Activated CD4-positive, alpha-beta T cell treated with anti-CD3 and anti-CD28 coated beads for 36 hours (primary cell): ENCODE measurements at regions not wholly inside any gene's neighbourhood (a gene's known extent, or its start where the extent isn't known, plus 50 kb on each side); places are given as distances from the start of the nearest gene placed in this dataset.

Experiments
- ATAC-seq: fragments of 200-7000 bp; cut with Tn5 transposase; one replicate; pipeline ENCODE4 v1.10.0; 2021; ENCODE audit warnings: mild to moderate bottlenecking, moderate library complexity
- CTCF ChIA-PET: fragments of 350-600 bp; sonication (Branson Sonifier 250); formaldehyde crosslinking; loops from one replicate; lab custom pipeline; 2021; ENCODE audit warnings: antibody characterized with exemption; lab: Charles Lee
- POLR2A ChIA-PET: fragments of 350-600 bp; sonication (Branson Sonifier 250); formaldehyde crosslinking; loops from one replicate; lab custom pipeline; 2021; ENCODE audit warnings: antibody characterized with exemption, inconsistent platforms; lab: Charles Lee
- DNase-seq: peaks from one replicate; pipeline ENCODE4 v3.0.0-alpha.2; 2020
- H3K27ac Mint-ChIP-seq: one replicate; pipeline ENCODE4 v1.8.0; 2021; ENCODE audit warnings: mixed read lengths
- H3K27me3 Mint-ChIP-seq: one replicate; pipeline ENCODE4 v1.8.0; 2021; ENCODE audit warnings: mixed read lengths
- H3K36me3 Mint-ChIP-seq: one replicate; pipeline ENCODE4 v1.8.0; 2021; ENCODE audit warnings: low read depth, mixed read lengths
- H3K4me1 Mint-ChIP-seq: one replicate; pipeline ENCODE4 v1.8.0; 2021; ENCODE audit warnings: mixed read lengths
- H3K4me3 Mint-ChIP-seq: one replicate; pipeline ENCODE4 v1.8.0; 2021; ENCODE audit warnings: mild to moderate bottlenecking, moderate library complexity, mixed read lengths
- H3K9me3 Mint-ChIP-seq: one replicate; pipeline ENCODE4 v1.8.0; 2021; ENCODE audit warnings: low read depth, mixed read lengths
- intact Hi-C, 2 experiments: fragments of 100-400 bp; cut with DNase I in 1 of 2; cut with micrococcal nuclease in 1 of 2; formaldehyde crosslinking; loops; one replicate each; pipeline versions ENCODE4 v1.14.2 to v1.15.1; 2022 to 2024; cut with DNase I, micrococcal nuclease

DNA sequence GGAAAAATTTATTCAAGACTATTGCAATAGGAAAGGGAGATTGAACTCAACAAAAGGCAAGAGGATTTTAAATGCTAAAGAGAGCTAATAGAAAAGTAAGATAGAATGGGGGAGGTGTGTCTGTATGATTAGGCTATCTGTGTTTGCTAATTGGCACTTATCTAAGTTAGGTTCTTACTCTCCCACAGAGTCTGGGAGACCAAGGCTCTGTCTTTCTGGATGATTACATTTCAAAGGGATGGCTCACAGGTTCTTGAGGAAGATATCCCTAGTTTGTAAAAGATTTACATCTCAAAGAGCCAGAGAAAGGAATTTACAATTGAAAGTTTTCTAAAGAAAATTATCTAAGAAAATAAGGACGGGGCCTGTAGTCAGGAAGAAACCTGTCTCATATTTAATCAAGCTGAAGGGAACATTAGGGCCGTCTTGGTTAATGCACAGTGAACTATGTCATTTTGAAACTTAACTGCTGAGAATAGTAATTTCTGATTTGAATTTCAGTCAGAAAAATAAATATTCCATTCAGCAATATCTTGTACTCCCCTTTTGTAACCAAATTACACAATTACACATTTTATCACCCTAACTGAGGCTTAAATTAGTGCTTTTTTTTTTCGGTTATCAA, 75.8 kb downstream of the MAGEB10 start:
- Mint-ChIP-seq H3K4me1 (no peaks in the 10 kb centered on the region), H3K4me3 (no peak overlapping the region), H3K27ac (no peak overlapping the region), H3K9me3 (no peaks in the 10 kb centered on the region), H3K36me3 (no peaks in the 10 kb centered on the region), H3K27me3 (no peaks in the 10 kb centered on the region)
- intact Hi-C loops: no loop called here
- POLR2A ChIA-PET: no interaction called here
- ATAC-seq: no peak
- DNase-seq: no peak
- CTCF ChIA-PET: no interaction called here

DNA sequence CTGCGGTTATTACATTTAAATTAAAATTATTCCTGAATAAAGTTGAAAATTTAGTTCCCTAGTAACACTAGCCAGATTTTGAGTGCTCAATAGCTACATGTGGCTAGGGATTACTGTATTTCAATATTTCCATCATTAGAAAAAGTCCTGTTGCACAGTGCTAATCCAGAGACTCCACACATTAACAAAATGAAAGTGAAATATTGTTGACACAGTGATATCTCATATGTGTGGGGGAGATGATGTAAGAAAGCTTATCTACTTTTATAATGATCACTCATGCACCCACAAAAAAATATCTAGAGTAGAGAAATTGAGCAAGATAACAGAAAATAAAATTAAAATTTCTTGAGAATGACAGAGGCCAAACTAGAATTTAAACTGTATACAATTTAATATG, 74.9 kb downstream of the MAGEB10 start:
- Mint-ChIP-seq H3K36me3 (no peaks in the 10 kb centered on the region), H3K27ac (no peak overlapping the region), H3K9me3 (no peaks in the 10 kb centered on the region), H3K4me3 (no peak overlapping the region), H3K27me3 (no peaks in the 10 kb centered on the region), H3K4me1 (no peaks in the 10 kb centered on the region)
- ChIA-PET POLR2A (no interaction called here), CTCF (no interaction called here)
- DNase-seq (no peak), ATAC-seq (no peak)
- intact Hi-C loops: no loop called here

DNA sequence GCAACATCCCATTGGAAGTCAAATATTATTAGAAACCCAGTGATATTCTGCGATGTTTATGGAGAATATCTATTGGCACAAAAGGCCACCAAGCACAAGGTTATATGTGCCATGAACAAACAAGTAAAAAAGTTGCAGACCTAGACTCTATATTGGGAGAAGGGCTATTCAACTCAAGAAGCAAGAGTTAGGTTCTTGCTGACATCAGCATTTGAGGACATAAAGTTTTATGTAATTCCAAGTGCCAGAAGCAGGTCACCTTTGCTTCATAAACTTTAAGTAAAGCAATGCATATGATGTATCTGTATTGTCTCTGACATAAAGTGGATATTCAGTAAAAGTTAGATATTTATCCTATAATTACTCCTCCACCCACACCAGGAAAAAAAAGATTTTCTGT, 71.1 kb downstream of the MAGEB10 start:
- POLR2A ChIA-PET: no interaction called here
- Mint-ChIP-seq H3K4me3 (no peak overlapping the region), H3K27me3 (no peaks in the 10 kb centered on the region), H3K27ac (no peak overlapping the region), H3K36me3 (no peaks in the 10 kb centered on the region), H3K4me1 (no peaks in the 10 kb centered on the region), H3K9me3 (peaks cover 2% of the 10 kb centered on the region)
- no peak for DNase-seq
- CTCF ChIA-PET: no interaction called here
- no peak for ATAC-seq
- intact Hi-C loops: no loop called here
